AG04450 (cell line): ENCODE measurements at regions not wholly inside any gene's neighbourhood (a gene's known extent, or its start where the extent isn't known, plus 50 kb on each side); places are given as distances from the start of the nearest gene placed in this dataset.

Source experiments
- CTCF ChIA-PET: fragments of 300-600, 350-600 bp; formaldehyde crosslinking; extraction: SDS; loops from one replicate; lab custom pipeline; 2022; ENCODE audit warnings: antibody characterized with exemption, inconsistent platforms; lab: Charles Lee
- POLR2A ChIA-PET: fragments of 350-600 bp; formaldehyde crosslinking; extraction: SDS; loops from one replicate; lab custom pipeline; 2021; ENCODE audit warnings: antibody characterized with exemption, inconsistent platforms; lab: Yijun Ruan, JAX
- DNase-seq: peaks from one replicate; pipeline ENCODE4 v3.0.0-alpha.2; 2011; ENCODE audit warnings: low read depth, low spot score
- H3K27ac ChIP-seq: one replicate; pipeline ENCODE4 v1.5.1; 2012; ENCODE audit warnings: low read depth, low read length, control low read depth
- H3K27me3 ChIP-seq: one replicate; pipeline ENCODE4 v1.6.0; 2012; ENCODE audit warnings: low read length; ENCODE audit not compliant: control insufficient read depth, insufficient read depth
- H3K4me3 ChIP-seq: 2 replicates; pipeline ENCODE4 v1.5.1; 2011; ENCODE audit warnings: mild to moderate bottlenecking, low read depth, low read length, control low read depth
- H3K9me3 ChIP-seq: 2 replicates; pipeline ENCODE4 v1.5.1; 2012; ENCODE audit warnings: low read length; ENCODE audit not compliant: control insufficient read depth, insufficient read depth
- TF ChIP-seq, protein P1 (sequence below): IDR thresholded peaks from 2 replicates; pipeline ENCODE4 v1.5.1; 2011; ENCODE audit warnings: low read depth, low read length, control low read depth, inconsistent platforms

DNA sequence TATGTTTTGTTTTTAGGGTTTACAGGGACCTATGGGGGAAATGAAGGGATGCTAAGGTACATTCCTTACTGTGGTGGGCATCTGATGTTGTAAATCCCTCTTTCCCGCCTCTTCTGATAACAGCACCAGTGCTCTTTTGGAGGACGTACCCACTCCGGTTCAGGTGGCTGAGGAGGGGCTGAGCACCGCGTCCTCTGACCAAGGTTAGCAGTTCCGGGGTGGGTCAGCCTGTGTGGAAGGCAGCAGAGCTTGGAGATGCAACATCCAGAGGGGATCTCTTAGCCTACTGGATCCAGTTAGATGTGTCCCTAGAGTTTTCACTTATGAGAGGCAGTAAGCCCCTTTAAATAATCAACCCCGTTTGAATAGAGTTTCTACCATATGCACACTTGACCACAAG is 135.3 kb upstream of the KCNG1 start:
- H3K9me3 ChIP-seq, result no peaks in the 10 kb centered on the region
- CTCF ChIA-PET, result no interaction called here
- no peak overlapping the region for H3K4me3 ChIP-seq
- H3K27me3 ChIP-seq, result peaks cover 49% of the 10 kb centered on the region
- DNase-seq, result no peak
- POLR2A ChIA-PET, result no interaction called here
- TF ChIP-seq, protein P1, sequence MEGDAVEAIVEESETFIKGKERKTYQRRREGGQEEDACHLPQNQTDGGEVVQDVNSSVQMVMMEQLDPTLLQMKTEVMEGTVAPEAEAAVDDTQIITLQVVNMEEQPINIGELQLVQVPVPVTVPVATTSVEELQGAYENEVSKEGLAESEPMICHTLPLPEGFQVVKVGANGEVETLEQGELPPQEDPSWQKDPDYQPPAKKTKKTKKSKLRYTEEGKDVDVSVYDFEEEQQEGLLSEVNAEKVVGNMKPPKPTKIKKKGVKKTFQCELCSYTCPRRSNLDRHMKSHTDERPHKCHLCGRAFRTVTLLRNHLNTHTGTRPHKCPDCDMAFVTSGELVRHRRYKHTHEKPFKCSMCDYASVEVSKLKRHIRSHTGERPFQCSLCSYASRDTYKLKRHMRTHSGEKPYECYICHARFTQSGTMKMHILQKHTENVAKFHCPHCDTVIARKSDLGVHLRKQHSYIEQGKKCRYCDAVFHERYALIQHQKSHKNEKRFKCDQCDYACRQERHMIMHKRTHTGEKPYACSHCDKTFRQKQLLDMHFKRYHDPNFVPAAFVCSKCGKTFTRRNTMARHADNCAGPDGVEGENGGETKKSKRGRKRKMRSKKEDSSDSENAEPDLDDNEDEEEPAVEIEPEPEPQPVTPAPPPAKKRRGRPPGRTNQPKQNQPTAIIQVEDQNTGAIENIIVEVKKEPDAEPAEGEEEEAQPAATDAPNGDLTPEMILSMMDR, result no peak
- H3K27ac ChIP-seq, result no peak overlapping the region

DNA sequence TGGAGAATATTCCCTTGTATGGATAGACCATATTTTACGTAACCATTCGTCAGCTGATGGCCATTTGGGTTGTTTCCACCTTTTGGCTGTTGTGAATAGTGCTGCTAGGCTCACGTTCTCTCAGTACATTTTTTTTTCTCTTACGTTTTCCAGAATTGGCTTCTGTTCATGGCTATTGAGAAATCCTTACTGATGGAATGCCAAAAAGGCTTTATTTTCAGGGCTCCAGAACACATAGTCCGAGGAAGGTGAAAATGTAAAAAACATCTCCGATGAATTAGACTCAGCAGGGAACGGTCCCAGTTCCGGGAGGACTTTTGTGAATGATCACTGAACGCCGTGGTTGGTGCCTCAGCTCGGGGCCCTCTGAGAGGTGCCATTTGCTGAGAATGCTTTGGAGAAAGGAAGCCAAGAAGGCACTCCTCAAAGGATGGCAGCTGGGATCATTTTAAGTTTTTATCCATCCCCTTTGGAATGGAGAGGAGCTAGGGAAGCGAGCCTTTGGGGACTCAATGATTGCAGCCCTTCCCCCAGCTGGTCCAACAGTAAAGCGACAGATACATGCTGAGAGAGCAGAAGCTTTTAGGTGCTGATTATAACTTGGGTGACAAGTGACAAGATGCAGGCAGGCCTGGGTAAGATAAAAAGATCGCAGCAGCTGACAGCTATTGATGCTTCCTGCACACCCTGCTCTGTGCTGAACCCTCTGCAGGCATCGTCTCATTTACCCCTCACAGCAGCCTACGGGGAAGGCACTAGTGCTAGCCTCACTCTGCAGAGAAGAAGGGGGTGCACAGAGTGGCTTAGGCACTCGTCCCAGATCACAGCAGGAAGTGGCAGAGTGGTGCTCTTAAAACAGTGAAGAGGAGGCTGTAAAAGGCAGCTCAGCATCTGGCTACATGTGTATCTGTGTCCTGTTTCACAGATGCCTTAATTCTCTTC is 133.4 kb upstream of the KCNG1 start:
- CTCF ChIA-PET, result interaction anchor here (0.6 kb wide), 1 partner anchor 64 kb away, joined by 4 read pairs; no protein-coding TSS in a partner anchor
- Histone ChIP-seq H3K27ac (peak overlapping the region; percentile 21), H3K9me3 (no peaks in the 10 kb centered on the region), H3K27me3 (peaks cover 51% of the 10 kb centered on the region), H3K4me3 (no peak overlapping the region)
- peak; percentile 26 for DNase-seq
- TF ChIP-seq, protein P1, result no peak
- POLR2A ChIA-PET, result no interaction called here

- H3K4me3 ChIP-seq, result no peak overlapping the region
- CTCF ChIA-PET, result no interaction called here
- H3K9me3 ChIP-seq, result no peaks in the 10 kb centered on the region
- H3K27ac ChIP-seq, result no peak overlapping the region
- TF ChIP-seq, protein P1, result no peak
- no peak for DNase-seq
- POLR2A ChIA-PET, result no interaction called here
- H3K27me3 ChIP-seq, result peaks cover 44% of the 10 kb centered on the region
Observed at GRCh38 chr20:51154708-51155690, 132.1 kb upstream of the KCNG1 start.

- no peak overlapping the region for H3K4me3 ChIP-seq
- no peak for DNase-seq
- no peaks in the 10 kb centered on the region for H3K9me3 ChIP-seq
- H3K27ac ChIP-seq, result no peak overlapping the region
- peaks cover 35% of the 10 kb centered on the region for H3K27me3 ChIP-seq
- TF ChIP-seq, protein P1, result no peak
- CTCF ChIA-PET, result no interaction called here
- POLR2A ChIA-PET, result no interaction called here
Observed at GRCh38 chr20:51153867-51154707, 131.2 kb upstream of the KCNG1 start.
